Panc1 (cell line): ENCODE measurements at regions not wholly inside any gene's neighbourhood (a gene's known extent, or its start where the extent isn't known, plus 50 kb on each side); places are given as distances from the start of the nearest gene placed in this dataset.

ENCODE experiments used
- ATAC-seq: fragments of 200-7000 bp; cut with Tn5 transposase; 2 replicates; pipeline ENCODE4 v1.9.1; 2020; ENCODE audit warnings: mild to moderate bottlenecking, moderate library complexity
- BruUV-seq: library from RNA; stranded (reverse); fragments of 400-500 nt; replicated peaks from 2 replicates; lab custom pipeline; 2021; lab: Mats Ljungman, UMichigan
- CTCF ChIA-PET: fragments of 300-600 bp; sonication (Branson Sonifier 250); formaldehyde crosslinking; loops from one replicate; lab custom pipeline; 2022; ENCODE audit warnings: antibody characterized with exemption; lab: Charles Lee
- POLR2A ChIA-PET: fragments of 300-600 bp; sonication (Branson Sonifier 250); formaldehyde crosslinking; loops from one replicate; lab custom pipeline; 2022; ENCODE audit warnings: antibody characterized with exemption; lab: Charles Lee
- DNase-seq: peaks from one replicate; pipeline ENCODE4 v3.0.0-alpha.2; 2010; ENCODE audit warnings: low read depth, low spot score
- H3K27ac ChIP-seq: 2 replicates; pipeline ENCODE4 v1.5.1; 2011; ENCODE audit warnings: mild to moderate bottlenecking, low read length, inconsistent platforms
- H3K27me3 ChIP-seq: fragments of 200-500 bp; sonication (Bioruptor generic); 2 replicates; pipeline ENCODE4 v1.6.0; 2014; ENCODE audit warnings: low read length, inconsistent platforms; ENCODE audit not compliant: control insufficient read depth, insufficient read depth
- H3K36me3 ChIP-seq: fragments of 200-500 bp; sonication (Bioruptor generic); 2 replicates; pipeline ENCODE4 v1.5.1; 2014; ENCODE audit warnings: inconsistent platforms, mild to moderate bottlenecking, low read length, moderate library complexity; ENCODE audit not compliant: control insufficient read depth, insufficient read depth
- H3K4me1 ChIP-seq: 2 replicates; pipeline ENCODE4 v1.5.1; 2011; ENCODE audit warnings: inconsistent platforms, mild to moderate bottlenecking, low read length, moderate library complexity; ENCODE audit not compliant: control insufficient read depth, insufficient read depth
- H3K4me3 ChIP-seq, 2 experiments: 2 replicates each; pipeline ENCODE4 v1.5.1; 2011 to 2012; ENCODE audit warnings: low read depth in 2 of 2, low read length in 2 of 2, mild to moderate bottlenecking in 2 of 2, inconsistent platforms in 1 of 2, moderate library complexity in 1 of 2
- H3K9me3 ChIP-seq: fragments of 200-500 bp; sonication (Bioruptor generic); 2 replicates; pipeline ENCODE4 v1.5.1; 2014; ENCODE audit warnings: low read depth, mild to moderate bottlenecking, inconsistent platforms, low read length, moderate library complexity; ENCODE audit not compliant: control insufficient read depth, insufficient read depth
- POLR2AphosphoS5 ChIP-seq: IDR thresholded peaks from 2 replicates; pipeline ENCODE4 v1.6.1; 2012; ENCODE audit warnings: mild to moderate bottlenecking, low read depth, low read length, moderate library complexity
- SIN3A ChIP-seq: IDR thresholded peaks from 2 replicates; pipeline ENCODE4 v1.6.1; 2012; ENCODE audit warnings: low read depth, mild to moderate bottlenecking, low read length, moderate library complexity, borderline replicate concordance; ENCODE audit not compliant: insufficient read depth
- TCF7L2 ChIP-seq: IDR thresholded peaks from 2 replicates; pipeline ENCODE4 v1.6.1; 2011; ENCODE audit warnings: mild to moderate bottlenecking, low read depth, low read length, inconsistent platforms
- in situ Hi-C: cut with HindIII; loops from 2 replicates; pipeline ENCODE4 v1.10.0; 2016; ENCODE audit warnings: low sequenced_read_pairs, low pct_unique_long_range_greater_than_20kb
- intact Hi-C: fragments of 100-400 bp; cut with micrococcal nuclease; formaldehyde crosslinking; loops from one replicate; pipeline ENCODE4 v1.10.0; 2022; ENCODE audit not compliant: unreplicated experiment
- TF ChIP-seq, protein P1 (sequence below), 2 experiments: IDR thresholded peaks; 2 replicates each; pipeline ENCODE4 v1.6.1; 2011 to 2012; ENCODE audit warnings: low read depth in 2 of 2, control low read depth in 1 of 2, low read length in 1 of 2, mild to moderate bottlenecking in 1 of 2, moderate library complexity in 1 of 2; ENCODE audit not compliant: insufficient read depth in 1 of 2
- TF ChIP-seq, protein P2 (sequence below): fragments of 450-650 bp; IDR thresholded peaks from 2 replicates; pipeline ENCODE4 v1.5.1; 2017; ENCODE audit warnings: mild to moderate bottlenecking

DNA sequence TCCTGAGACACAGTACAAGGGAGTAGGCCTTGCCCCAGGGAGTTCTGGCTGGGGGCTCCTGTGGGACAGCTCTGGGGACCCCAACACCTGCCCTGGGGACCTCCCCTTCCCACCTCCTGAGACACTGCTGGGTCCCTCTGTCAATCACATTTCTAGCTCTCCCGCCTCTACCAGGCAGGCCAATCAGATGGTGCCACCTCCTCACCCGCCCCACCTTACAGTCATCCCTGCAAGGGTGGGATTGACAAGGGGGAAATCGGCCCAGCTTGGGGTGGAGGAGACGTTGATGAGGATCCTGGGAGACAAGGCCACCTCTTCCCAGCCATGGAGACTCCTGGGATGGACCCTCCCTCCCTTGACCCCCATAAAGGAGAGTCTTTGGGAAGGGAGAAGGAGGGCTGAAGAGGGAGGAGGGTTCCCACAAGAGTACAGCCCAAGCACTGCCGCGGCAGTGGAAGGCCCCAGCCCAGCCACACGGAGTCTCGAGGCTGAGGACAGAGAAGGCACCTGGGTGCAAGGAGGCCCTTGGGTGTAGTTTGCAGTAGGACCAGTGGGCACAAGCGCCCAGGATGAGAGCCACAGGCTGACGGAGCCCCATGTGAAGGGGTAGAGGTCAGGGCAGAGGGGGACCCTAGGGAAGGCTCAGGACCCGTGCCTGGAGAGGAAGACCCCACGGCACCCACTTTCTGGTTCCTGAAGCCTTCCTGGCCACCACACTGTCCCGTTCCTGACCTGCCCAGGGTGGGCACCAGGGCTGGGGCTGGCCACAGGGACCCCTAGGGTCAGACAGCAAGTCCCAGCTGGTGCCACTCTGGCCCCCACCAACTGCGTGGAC lies 109.9 kb upstream of the OTOS start:
- DNase-seq: no peak
- Histone ChIP-seq H3K27ac (no peak overlapping the region), H3K9me3 (no peaks in the 10 kb centered on the region), H3K27me3 (no peaks in the 10 kb centered on the region), H3K36me3 (no peaks in the 10 kb centered on the region), H3K4me1 (peaks cover 14% of the 10 kb centered on the region), H3K4me3 (no peak overlapping the region)
- ChIA-PET POLR2A (interaction anchor here (0.6 kb wide), 1 partner anchor 163 kb away, joined by 4 read pairs; no protein-coding TSS in a partner anchor), CTCF (no interaction called here)
- intact Hi-C loops (no loop called here), in situ Hi-C loops (no loop called here)
- ATAC-seq: no peak
- no peak for TF ChIP-seq TCF7L2
- TF ChIP-seq, protein P1, sequence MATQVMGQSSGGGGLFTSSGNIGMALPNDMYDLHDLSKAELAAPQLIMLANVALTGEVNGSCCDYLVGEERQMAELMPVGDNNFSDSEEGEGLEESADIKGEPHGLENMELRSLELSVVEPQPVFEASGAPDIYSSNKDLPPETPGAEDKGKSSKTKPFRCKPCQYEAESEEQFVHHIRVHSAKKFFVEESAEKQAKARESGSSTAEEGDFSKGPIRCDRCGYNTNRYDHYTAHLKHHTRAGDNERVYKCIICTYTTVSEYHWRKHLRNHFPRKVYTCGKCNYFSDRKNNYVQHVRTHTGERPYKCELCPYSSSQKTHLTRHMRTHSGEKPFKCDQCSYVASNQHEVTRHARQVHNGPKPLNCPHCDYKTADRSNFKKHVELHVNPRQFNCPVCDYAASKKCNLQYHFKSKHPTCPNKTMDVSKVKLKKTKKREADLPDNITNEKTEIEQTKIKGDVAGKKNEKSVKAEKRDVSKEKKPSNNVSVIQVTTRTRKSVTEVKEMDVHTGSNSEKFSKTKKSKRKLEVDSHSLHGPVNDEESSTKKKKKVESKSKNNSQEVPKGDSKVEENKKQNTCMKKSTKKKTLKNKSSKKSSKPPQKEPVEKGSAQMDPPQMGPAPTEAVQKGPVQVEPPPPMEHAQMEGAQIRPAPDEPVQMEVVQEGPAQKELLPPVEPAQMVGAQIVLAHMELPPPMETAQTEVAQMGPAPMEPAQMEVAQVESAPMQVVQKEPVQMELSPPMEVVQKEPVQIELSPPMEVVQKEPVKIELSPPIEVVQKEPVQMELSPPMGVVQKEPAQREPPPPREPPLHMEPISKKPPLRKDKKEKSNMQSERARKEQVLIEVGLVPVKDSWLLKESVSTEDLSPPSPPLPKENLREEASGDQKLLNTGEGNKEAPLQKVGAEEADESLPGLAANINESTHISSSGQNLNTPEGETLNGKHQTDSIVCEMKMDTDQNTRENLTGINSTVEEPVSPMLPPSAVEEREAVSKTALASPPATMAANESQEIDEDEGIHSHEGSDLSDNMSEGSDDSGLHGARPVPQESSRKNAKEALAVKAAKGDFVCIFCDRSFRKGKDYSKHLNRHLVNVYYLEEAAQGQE (IDR thresholded peaks at IDR 0.05; ENCODE audit: insufficient read depth in 1 of 2, low read depth in 2 of 2, low read length in 1 of 2): no peak
- no peak for TF ChIP-seq POLR2AphosphoS5
- TF ChIP-seq SIN3A: no peak
- TF ChIP-seq, protein P2, sequence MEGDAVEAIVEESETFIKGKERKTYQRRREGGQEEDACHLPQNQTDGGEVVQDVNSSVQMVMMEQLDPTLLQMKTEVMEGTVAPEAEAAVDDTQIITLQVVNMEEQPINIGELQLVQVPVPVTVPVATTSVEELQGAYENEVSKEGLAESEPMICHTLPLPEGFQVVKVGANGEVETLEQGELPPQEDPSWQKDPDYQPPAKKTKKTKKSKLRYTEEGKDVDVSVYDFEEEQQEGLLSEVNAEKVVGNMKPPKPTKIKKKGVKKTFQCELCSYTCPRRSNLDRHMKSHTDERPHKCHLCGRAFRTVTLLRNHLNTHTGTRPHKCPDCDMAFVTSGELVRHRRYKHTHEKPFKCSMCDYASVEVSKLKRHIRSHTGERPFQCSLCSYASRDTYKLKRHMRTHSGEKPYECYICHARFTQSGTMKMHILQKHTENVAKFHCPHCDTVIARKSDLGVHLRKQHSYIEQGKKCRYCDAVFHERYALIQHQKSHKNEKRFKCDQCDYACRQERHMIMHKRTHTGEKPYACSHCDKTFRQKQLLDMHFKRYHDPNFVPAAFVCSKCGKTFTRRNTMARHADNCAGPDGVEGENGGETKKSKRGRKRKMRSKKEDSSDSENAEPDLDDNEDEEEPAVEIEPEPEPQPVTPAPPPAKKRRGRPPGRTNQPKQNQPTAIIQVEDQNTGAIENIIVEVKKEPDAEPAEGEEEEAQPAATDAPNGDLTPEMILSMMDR: no peak
- BruUV-seq: no TSS peak

DNA sequence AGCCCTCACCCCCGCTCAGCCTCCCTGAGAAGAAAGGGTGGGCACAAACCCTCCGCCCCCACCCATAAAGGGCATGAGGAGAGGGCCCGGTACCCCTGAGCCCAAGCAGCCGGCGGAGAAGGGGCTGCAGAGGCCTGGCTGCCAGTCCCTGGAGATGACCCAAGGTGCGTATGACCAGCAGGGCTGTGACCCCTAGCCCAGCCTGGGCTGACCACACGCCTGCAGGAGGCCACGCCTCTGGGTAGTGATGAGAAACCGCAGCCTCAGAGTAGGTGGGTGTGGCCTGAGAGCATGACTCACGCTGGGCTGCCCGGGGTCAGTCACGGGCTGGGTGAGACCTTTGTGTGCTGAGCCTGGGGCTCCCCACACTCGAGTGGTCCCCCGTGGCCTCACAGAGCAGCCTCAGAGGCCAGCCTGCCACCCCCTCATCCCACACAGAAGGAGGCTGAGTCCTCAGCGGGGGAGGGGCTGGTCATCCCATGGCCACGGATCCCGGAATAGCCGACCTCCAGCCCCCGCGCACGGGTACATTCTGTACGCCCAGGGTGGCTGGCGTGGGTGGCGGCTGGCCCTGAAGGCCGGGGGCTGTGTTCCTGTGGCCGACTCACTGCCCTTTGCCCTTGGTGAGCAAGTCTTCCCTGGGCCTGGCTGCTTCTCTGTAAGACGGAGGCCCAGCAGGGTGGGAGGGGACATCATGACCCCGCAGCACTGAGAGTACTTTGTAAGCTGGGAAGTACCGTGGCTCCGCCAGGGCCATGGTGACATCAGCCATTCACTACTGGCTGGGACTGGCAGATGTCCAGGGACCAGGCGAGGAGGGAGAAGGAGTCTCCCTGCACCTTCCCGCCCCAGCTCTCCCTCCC lies 110.8 kb upstream of the OTOS start:
- in situ Hi-C loops (no loop called here), intact Hi-C loops (no loop called here)
- peak; percentile 84 for ATAC-seq
- no peaks in the 10 kb centered on the region for H3K36me3 ChIP-seq
- DNase-seq: peak; percentile 50
- ChIA-PET POLR2A (interaction anchor here (0.6 kb wide), 1 partner anchor 163 kb away, joined by 4 read pairs; no protein-coding TSS in a partner anchor), CTCF (no interaction called here)
- no peak for TF ChIP-seq SIN3A
- no peak for TF ChIP-seq POLR2AphosphoS5
- TF ChIP-seq TCF7L2: no peak
- TF ChIP-seq, protein P2: no peak
- TF ChIP-seq, protein P1 (IDR thresholded peaks at IDR 0.05; ENCODE audit: insufficient read depth in 1 of 2, low read depth in 2 of 2, low read length in 1 of 2): no peak
- H3K27ac ChIP-seq: no peak overlapping the region; the same call in 1 of the 2 replicates
- no peaks in the 10 kb centered on the region for H3K27me3 ChIP-seq
- peak overlapping the region; percentile 9 to 36; a peak in 3 of 4 replicates for H3K4me3 ChIP-seq
- H3K9me3 ChIP-seq: no peaks in the 10 kb centered on the region
- peaks cover 16% of the 10 kb centered on the region for H3K4me1 ChIP-seq
- BruUV-seq: no TSS peak
